HG03565 (cell line): ENCODE measurements at regions not wholly inside any gene's neighbourhood (a gene's known extent, or its start where the extent isn't known, plus 50 kb on each side); places are given as distances from the start of the nearest gene placed in this dataset.
A peak's percentile ranks its signal among the peaks of the same experiment; 100 is the strongest.
"Not testable (repeated sequence)": the region's sequence is repeated elsewhere in the genome, so short reads cannot be mapped to it uniquely, and the experiment has no call there.

Experiments used
- ATAC-seq: cut with Tn5 transposase; IDR thresholded peaks from one replicate; pipeline ENCODE4 v1.9.1; 2021; ENCODE audit warnings: mild to moderate bottlenecking, moderate library complexity; ENCODE audit not compliant: unreplicated experiment

- ATAC-seq, result no peak
Observed at GRCh38 chr10:22158426-22158825, 59.4 kb downstream of the EBLN1 start.

- no peak for ATAC-seq
Observed at GRCh38 chr10:22156750-22157149, 61.1 kb downstream of the EBLN1 start.

- no peak for ATAC-seq
Observed at GRCh38 chr10:22152403-22152802, 65.4 kb downstream of the EBLN1 start.

GRCh38 chr10:22150842-22151241, 67.0 kb downstream of the EBLN1 start:
- ATAC-seq, result no peak

GRCh38 chr10:22148961-22149360, 68.9 kb downstream of the EBLN1 start:
- ATAC-seq, result no peak

- not testable (repeated sequence) for ATAC-seq
Observed at GRCh38 chr10:22145873-22146272, 71.9 kb downstream of the EBLN1 start.

- no peak for ATAC-seq
Observed at GRCh38 chr10:22137542-22137941, 80.3 kb downstream of the EBLN1 start.

GRCh38 chr10:22135591-22135990, 82.2 kb downstream of the EBLN1 start:
- no peak for ATAC-seq

- peak; percentile 71 for ATAC-seq
Observed at GRCh38 chr10:22133749-22134624, 83.8 kb downstream of the EBLN1 start.

GRCh38 chr10:22130824-22131223, 87.0 kb downstream of the EBLN1 start:
- ATAC-seq, result not testable (repeated sequence)

GRCh38 chr10:22129612-22130011, 88.2 kb downstream of the EBLN1 start:
- ATAC-seq, result not testable (repeated sequence)

- ATAC-seq, result not testable (repeated sequence)
Observed at GRCh38 chr10:22121181-22121580, 96.6 kb downstream of the EBLN1 start.

- not testable (repeated sequence) for ATAC-seq
Observed at GRCh38 chr10:22120072-22120471, 97.7 kb downstream of the EBLN1 start.

GRCh38 chr10:22119575-22119974, 98.2 kb downstream of the EBLN1 start:
- not testable (repeated sequence) for ATAC-seq

- ATAC-seq, result no peak
Observed at GRCh38 chr10:22111705-22112104, 106.1 kb downstream of the EBLN1 start.

GRCh38 chr10:22111260-22111659, 106.6 kb downstream of the EBLN1 start:
- no peak for ATAC-seq

- ATAC-seq, result no peak
Observed at GRCh38 chr10:22110761-22111160, 107.1 kb downstream of the EBLN1 start.

- no peak for ATAC-seq
Observed at GRCh38 chr10:22105270-22105669, 101.7 kb upstream of the DNAJC1 start.

- no peak for ATAC-seq
Observed at GRCh38 chr10:22103701-22104470, 100.4 kb upstream of the DNAJC1 start.

- ATAC-seq, result no peak
Observed at GRCh38 chr10:22097696-22098095, 94.2 kb upstream of the DNAJC1 start.

- not testable (repeated sequence) for ATAC-seq
Observed at GRCh38 chr10:22091260-22091659, 87.7 kb upstream of the DNAJC1 start.

- no peak for ATAC-seq
Observed at GRCh38 chr10:22087402-22087738, 83.8 kb upstream of the DNAJC1 start.
